Ishikawa (cell line): ENCODE measurements at regions not wholly inside any gene's neighbourhood (a gene's known extent, or its start where the extent isn't known, plus 50 kb on each side); places are given as distances from the start of the nearest gene placed in this dataset.

ENCODE experiments used
- RAD21 ChIP-seq: IDR thresholded peaks from 2 replicates; pipeline ENCODE4 v1.6.1; 2012; ENCODE audit warnings: low read depth
- ZBTB7A ChIP-seq: IDR thresholded peaks from 2 replicates; pipeline ENCODE4 v1.6.1; 2012; ENCODE audit warnings: low read depth
- TF ChIP-seq, protein P1 (sequence below): IDR thresholded peaks from 2 replicates; pipeline ENCODE4 v1.6.1; 2012

DNA sequence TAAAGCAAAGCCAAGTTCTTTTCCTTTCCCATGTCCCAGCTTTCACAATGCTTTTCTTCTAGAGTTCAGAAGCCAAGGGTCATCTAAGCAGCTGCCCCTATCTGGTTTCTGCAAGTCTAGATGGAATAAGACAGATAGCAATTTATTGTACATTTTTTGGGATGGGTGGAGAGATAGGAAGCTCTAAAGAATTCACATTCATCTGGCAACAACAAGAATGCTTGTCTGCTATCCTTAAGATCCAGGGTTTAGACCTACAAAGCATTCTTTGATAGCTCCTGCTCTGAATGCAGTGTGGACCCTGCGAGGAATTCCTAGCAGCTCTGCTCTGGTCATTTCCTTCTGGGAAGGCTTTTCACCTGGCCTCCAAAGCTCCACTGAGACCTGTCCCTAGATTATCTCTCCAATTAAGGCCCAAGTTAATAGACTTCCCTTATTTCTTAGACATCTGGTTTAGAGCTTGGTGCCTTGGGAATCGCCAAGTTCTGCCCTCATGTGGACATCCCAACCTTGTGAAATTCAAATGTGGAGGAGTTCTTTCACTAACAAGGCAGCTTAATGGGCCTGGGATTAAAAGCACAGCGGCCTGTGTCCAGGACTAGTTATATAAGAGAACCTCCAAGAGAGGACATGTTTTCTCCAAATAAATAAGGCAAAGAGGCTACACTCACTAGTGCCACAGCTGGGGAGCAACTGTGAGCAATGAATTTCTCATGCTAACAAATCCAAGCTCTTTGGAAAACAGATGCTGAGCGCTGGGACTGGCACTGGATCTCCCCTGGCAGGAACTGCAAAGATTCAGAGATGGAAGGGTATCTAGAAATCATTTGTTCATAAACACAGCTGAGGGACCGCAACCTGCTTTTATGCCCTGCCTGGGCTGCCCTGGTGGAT, 384.5 kb upstream of the DDHD1 start:
- no peak for TF ChIP-seq ZBTB7A
- no peak for TF ChIP-seq RAD21
- TF ChIP-seq, protein P1, sequence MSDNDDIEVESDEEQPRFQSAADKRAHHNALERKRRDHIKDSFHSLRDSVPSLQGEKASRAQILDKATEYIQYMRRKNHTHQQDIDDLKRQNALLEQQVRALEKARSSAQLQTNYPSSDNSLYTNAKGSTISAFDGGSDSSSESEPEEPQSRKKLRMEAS: no peak
